Astrocyte of the cerebellum (primary cell): ENCODE measurements at regions not wholly inside any gene's neighbourhood (a gene's known extent, or its start where the extent isn't known, plus 50 kb on each side); places are given as distances from the start of the nearest gene placed in this dataset.
"Not testable (repeated sequence)": the region's sequence is repeated elsewhere in the genome, so short reads cannot be mapped to it uniquely, and the experiment has no call there.

ENCODE experiments used
- DNase-seq: peaks from one replicate; pipeline ENCODE4 v3.0.0-alpha.2; 2011; ENCODE audit warnings: low read depth
- H3K4me3 ChIP-seq: 2 replicates; pipeline ENCODE4 v1.5.1; 2011; ENCODE audit warnings: mild to moderate bottlenecking, low read depth, low read length, moderate library complexity
- in situ Hi-C: cut with HindIII; loops from 2 replicates; pipeline ENCODE4 v1.10.0; 2017; ENCODE audit warnings: low sequenced_read_pairs
- TF ChIP-seq, protein P1 (sequence below): IDR thresholded peaks from 2 replicates; pipeline ENCODE4 v1.5.1; 2012; ENCODE audit warnings: low read length, low read depth, moderate library complexity, mild to moderate bottlenecking; ENCODE audit errors: missing control alignments

DNA sequence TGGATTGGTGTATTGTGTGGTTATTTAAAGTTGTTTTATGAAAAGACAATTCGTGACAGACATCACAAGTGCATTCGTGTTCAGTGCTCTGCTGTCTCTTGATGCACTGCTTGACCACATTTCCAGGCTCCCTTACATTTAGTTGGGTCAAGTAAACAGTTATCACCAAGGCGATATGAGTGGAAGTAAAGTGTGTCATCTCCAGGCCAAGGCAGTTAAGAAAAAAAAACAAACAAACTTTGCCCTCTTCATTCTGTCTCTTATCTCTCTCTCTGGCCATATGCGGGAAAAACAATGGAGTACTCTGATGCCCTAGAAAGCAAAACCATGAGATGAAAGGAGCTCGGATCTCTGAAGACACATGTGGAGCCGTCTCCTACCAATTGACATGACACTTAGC lies 131.1 kb downstream of the DSEL start:
- in situ Hi-C loops, result no loop called here
- TF ChIP-seq, protein P1, sequence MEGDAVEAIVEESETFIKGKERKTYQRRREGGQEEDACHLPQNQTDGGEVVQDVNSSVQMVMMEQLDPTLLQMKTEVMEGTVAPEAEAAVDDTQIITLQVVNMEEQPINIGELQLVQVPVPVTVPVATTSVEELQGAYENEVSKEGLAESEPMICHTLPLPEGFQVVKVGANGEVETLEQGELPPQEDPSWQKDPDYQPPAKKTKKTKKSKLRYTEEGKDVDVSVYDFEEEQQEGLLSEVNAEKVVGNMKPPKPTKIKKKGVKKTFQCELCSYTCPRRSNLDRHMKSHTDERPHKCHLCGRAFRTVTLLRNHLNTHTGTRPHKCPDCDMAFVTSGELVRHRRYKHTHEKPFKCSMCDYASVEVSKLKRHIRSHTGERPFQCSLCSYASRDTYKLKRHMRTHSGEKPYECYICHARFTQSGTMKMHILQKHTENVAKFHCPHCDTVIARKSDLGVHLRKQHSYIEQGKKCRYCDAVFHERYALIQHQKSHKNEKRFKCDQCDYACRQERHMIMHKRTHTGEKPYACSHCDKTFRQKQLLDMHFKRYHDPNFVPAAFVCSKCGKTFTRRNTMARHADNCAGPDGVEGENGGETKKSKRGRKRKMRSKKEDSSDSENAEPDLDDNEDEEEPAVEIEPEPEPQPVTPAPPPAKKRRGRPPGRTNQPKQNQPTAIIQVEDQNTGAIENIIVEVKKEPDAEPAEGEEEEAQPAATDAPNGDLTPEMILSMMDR, result no peak
- no peak for DNase-seq
- H3K4me3 ChIP-seq, result no peak overlapping the region

DNA sequence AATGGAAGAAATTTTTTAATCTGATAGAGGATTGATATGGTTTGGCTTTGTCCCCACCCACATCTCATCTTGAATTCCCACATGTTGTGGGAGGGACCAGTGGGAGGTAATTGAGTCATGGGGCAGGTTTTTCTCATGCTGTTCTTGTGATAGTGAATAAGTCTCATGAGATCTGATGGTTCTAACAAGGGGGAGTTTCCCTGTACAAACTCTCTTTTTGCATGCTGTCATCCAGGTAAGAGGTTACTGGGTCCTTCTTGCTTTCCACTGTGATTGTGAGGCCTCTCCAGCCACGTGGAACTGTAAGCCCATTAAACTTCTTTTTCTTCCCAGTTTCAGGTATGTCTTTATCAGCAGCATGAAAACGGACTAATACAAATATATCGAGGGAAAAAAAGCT lies 132.5 kb downstream of the DSEL start:
- H3K4me3 ChIP-seq, DNase-seq, in situ Hi-C loops: not testable (repeated sequence)

DNA sequence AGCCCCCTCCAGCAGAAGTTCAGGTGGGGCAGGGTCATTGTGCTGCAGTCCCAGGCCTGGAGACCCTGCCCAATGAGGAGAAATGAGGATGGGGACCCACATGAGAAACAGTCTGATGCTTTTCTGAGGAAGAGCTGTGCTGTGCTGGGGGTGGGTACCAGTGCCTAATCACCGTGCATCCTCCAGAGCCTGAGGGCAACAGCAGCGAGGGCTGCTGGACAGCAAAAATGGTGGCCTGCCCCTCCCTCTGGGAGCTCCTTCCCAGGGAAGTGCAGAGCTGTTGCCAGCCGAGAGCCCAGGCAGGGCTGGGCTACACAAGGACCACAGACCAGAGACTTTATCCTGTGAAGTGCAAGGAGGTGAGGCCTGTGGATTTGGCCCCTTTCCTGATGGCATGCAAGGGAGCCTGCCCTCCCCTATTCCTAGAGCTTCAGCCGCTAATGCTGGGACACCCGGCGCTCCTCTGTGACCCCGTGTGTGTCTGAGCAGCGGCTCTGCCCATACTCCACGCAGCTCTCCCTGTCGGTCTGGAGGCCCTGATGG lies 134.8 kb downstream of the DSEL start:
- TF ChIP-seq, protein P1, result no peak
- no peak for DNase-seq

DNA sequence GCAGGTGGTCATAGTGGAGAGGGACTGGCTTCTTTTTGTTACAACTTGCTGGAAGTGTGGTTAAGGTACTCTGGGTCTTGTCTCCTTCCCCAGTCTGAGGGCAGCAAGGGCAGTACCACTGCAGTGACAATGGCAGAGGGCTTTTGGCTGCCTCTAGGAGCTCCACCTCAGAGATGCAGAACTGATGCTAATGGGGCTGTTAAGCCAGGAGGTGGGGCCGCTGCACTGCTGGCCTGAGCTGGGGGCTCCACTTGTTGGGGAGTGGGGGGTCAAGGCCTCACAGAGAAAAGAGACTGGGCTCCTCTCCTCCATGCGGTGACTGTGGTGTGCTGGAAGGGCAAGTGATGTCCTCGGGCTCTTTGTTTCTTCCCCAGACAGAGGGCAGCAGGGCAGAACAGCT lies 135.7 kb downstream of the DSEL start:
- TF ChIP-seq, protein P1, result no peak
- in situ Hi-C loops, result no loop called here
- no peak overlapping the region for H3K4me3 ChIP-seq
- no peak for DNase-seq

More for the DNA sequence above, 134.8 kb downstream of the DSEL start:
- H3K4me3 ChIP-seq, result no peak overlapping the region
- in situ Hi-C loops, result no loop called here

DNA sequence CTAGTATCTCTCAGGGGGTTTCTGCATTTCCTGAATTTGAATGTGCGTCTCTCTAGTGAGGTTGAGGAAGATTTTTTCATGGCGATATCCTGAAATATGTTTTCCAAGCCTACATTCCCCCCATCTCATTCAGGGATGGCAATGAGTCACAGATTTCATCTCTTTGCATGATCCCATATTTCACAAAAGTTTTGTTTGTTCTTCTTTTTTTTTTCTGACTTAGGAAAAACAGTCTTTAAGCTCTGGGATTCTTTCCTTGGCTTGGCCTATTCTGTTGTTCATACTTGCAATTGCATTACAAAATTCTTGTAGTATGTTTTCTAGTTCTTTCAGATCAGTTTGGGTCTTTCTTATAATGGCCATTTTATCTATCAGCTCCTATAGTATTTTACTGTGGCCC lies 136.5 kb downstream of the DSEL start:
- TF ChIP-seq, protein P1, result no peak
- in situ Hi-C loops, result loop anchor here (5.0 kb wide), 1 partner anchor 43 kb away; no protein-coding TSS in a partner anchor
- H3K4me3 ChIP-seq, result no peak overlapping the region
- no peak for DNase-seq

DNA sequence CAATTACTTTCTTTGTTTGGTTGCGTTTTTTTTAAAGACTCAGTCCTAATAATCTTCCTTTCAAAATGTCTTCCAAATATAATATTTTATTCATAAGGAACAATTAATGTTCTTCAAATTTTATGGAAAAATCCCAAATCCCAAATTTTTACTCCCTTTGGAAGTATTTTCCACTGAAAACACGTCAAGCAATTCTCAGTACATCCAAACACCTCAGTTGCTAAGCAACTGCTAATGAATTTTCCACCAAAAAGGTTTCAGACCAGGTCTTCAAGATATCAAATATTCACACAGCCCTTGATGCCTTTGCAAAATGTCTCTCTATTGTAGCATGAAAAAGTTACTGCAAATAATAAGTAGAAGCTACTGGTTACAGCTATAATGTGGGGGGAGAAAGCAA lies 140.1 kb downstream of the DSEL start:
- in situ Hi-C loops, result loop anchor here (5.0 kb wide), 1 partner anchor 39 kb away; no protein-coding TSS in a partner anchor
- no peak for DNase-seq
- TF ChIP-seq, protein P1, result no peak
- H3K4me3 ChIP-seq, result no peak overlapping the region

DNA sequence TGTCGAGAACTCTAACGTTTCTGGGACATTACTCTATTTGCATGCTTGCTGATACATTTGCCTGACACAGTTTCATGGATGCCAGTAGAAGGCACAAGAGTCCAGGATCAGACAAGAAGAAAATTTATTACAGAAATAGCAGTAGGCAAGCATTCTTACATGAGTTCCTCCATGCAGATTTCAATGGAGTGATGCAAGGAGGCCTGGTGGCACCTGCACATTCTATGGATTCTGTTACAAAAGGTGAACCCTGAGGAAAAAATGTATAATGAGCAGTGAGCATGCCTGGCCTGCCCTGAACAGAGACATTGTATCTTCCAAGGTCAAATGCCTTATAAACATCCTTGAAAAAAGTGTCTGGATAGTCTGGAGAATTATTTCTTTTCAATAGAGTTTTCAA lies 142.9 kb downstream of the DSEL start:
- H3K4me3 ChIP-seq, result no peak overlapping the region
- TF ChIP-seq, protein P1, result no peak
- in situ Hi-C loops, result no loop called here
- no peak for DNase-seq
